ENCODE measurements at regions not wholly inside any gene's neighbourhood (a gene's known extent, or its start where the extent isn't known, plus 50 kb on each side); places are given as distances from the start of the nearest gene placed in this dataset.

GRCh38 chr14:71336489-71337192, 429.4 kb downstream of the PCNX1 start:
- Mint-ChIP-seq H3K36me3 (peaks cover 11 to 27% of the 10 kb centered on the region in 2 donors), H3K27ac (peak overlapping the region in 1 of 7 donors; percentile 19), H3K27me3 (no peaks in the 10 kb centered on the region), H3K4me1 (peaks cover 24 to 43% (median 28%) of the 10 kb centered on the region in 4 donors), H3K9me3 (peaks cover 0 to 5% (median 0%) of the 10 kb centered on the region in 8 donors), H3K4me3 (no peak overlapping the region)
- H3K27ac ChIP-seq (ENCODE audit: low read depth, low read length): no peak overlapping the region
- no peaks in the 10 kb centered on the region for H3K27me3 ChIP-seq (ENCODE audit: insufficient read depth, low read length)
- ChIA-PET POLR2A (ENCODE audit: partially characterized antibody) (no interaction called here), CTCF (ENCODE audit: partially characterized antibody) (interaction anchor here (0.8 kb wide), 1 partner anchor 27 kb away, joined by 3 read pairs; no protein-coding TSS in a partner anchor)
- no peaks in the 10 kb centered on the region for H3K9me3 ChIP-seq (ENCODE audit: control insufficient read depth in 1 of 2, low read length in 2 of 2)
- H3K36me3 ChIP-seq (ENCODE audit: insufficient read depth, low read length): no peaks in the 10 kb centered on the region
- intact Hi-C loops (cut with micrococcal nuclease): no loop called here
- peaks cover 4% of the 10 kb centered on the region for H3K4me1 ChIP-seq (ENCODE audit: insufficient read depth, low read length)
- no peak overlapping the region for H3K4me3 ChIP-seq (ENCODE audit: low read length in 2 of 2)
- DNase-seq: no peak

- intact Hi-C loops (cut with micrococcal nuclease): no loop called here
- Mint-ChIP-seq H3K4me1 (peaks cover 18 to 33% (median 21%) of the 10 kb centered on the region in 4 donors), H3K27ac (no peak overlapping the region), H3K36me3 (peaks cover 11 to 27% of the 10 kb centered on the region in 2 donors), H3K27me3 (no peaks in the 10 kb centered on the region), H3K4me3 (no peak overlapping the region), H3K9me3 (peaks cover 0 to 5% (median 0%) of the 10 kb centered on the region in 8 donors)
- no peaks in the 10 kb centered on the region for H3K4me1 ChIP-seq (ENCODE audit: insufficient read depth, low read length)
- DNase-seq: no peak
- no peaks in the 10 kb centered on the region for H3K36me3 ChIP-seq (ENCODE audit: insufficient read depth, low read length)
- H3K4me3 ChIP-seq (ENCODE audit: low read length in 2 of 2): no peak overlapping the region
- no peaks in the 10 kb centered on the region for H3K9me3 ChIP-seq (ENCODE audit: control insufficient read depth in 1 of 2, low read length in 2 of 2)
- no peaks in the 10 kb centered on the region for H3K27me3 ChIP-seq (ENCODE audit: insufficient read depth, low read length)
- POLR2A ChIA-PET (ENCODE audit: partially characterized antibody): no interaction called here
- CTCF ChIA-PET (ENCODE audit: partially characterized antibody): no interaction called here
- no peak overlapping the region for H3K27ac ChIP-seq (ENCODE audit: low read depth, low read length)
Observed at GRCh38 chr14:71338153-71338552, 430.9 kb downstream of the PCNX1 start.

- no peaks in the 10 kb centered on the region for H3K27me3 Mint-ChIP-seq
- Histone ChIP-seq H3K36me3 (ENCODE audit: insufficient read depth, low read length) (no peaks in the 10 kb centered on the region), H3K9me3 (ENCODE audit: control insufficient read depth in 1 of 2, low read length in 2 of 2) (no peaks in the 10 kb centered on the region), H3K4me3 (ENCODE audit: low read length in 2 of 2) (no peak overlapping the region), H3K4me1 (ENCODE audit: insufficient read depth, low read length) (no peaks in the 10 kb centered on the region), H3K27me3 (ENCODE audit: insufficient read depth, low read length) (no peaks in the 10 kb centered on the region), H3K27ac (ENCODE audit: low read depth, low read length) (no peak overlapping the region)
- peaks cover 17 to 29% (median 18%) of the 10 kb centered on the region in 4 donors for H3K4me1 Mint-ChIP-seq
- intact Hi-C loops (cut with micrococcal nuclease): no loop called here
- H3K9me3 Mint-ChIP-seq: peaks cover 0 to 2% (median 0%) of the 10 kb centered on the region in 8 donors
- POLR2A ChIA-PET (ENCODE audit: partially characterized antibody): interaction anchor here (0.7 kb wide), 1 partner anchor 193 kb away, joined by 3 read pairs; no protein-coding TSS in a partner anchor
- no peak overlapping the region for H3K4me3 Mint-ChIP-seq
- CTCF ChIA-PET (ENCODE audit: partially characterized antibody): no interaction called here
- DNase-seq: no peak
- H3K36me3 Mint-ChIP-seq: peaks cover 13 to 23% of the 10 kb centered on the region in 2 donors
- H3K27ac Mint-ChIP-seq: no peak overlapping the region
Observed at GRCh38 chr14:71339650-71340415, 432.6 kb downstream of the PCNX1 start.

GRCh38 chr14:71341156-71341555, 433.9 kb downstream of the PCNX1 start:
- Mint-ChIP-seq H3K4me1 (peaks cover 20 to 37% (median 23%) of the 10 kb centered on the region in 4 donors), H3K27me3 (no peaks in the 10 kb centered on the region), H3K4me3 (no peak overlapping the region), H3K36me3 (peaks cover 13 to 19% of the 10 kb centered on the region in 2 donors), H3K9me3 (peaks cover 0 to 2% (median 0%) of the 10 kb centered on the region in 8 donors), H3K27ac (peak overlapping the region in 1 of 7 donors; percentile 78)
- Histone ChIP-seq H3K27me3 (ENCODE audit: insufficient read depth, low read length) (no peaks in the 10 kb centered on the region), H3K9me3 (ENCODE audit: control insufficient read depth in 1 of 2, low read length in 2 of 2) (no peaks in the 10 kb centered on the region), H3K4me3 (ENCODE audit: low read length in 2 of 2) (no peak overlapping the region), H3K36me3 (ENCODE audit: insufficient read depth, low read length) (no peaks in the 10 kb centered on the region), H3K4me1 (ENCODE audit: insufficient read depth, low read length) (peaks cover 2% of the 10 kb centered on the region), H3K27ac (ENCODE audit: low read depth, low read length) (no peak overlapping the region)
- no peak for DNase-seq
- intact Hi-C loops (cut with micrococcal nuclease): no loop called here
- ChIA-PET CTCF (ENCODE audit: partially characterized antibody) (no interaction called here), POLR2A (ENCODE audit: partially characterized antibody) (no interaction called here)

GRCh38 chr14:71343724-71344123, 436.5 kb downstream of the PCNX1 start:
- H3K4me1 Mint-ChIP-seq: peaks cover 26 to 47% (median 34%) of the 10 kb centered on the region in 4 donors

GRCh38 chr14:71344506-71344905, 437.2 kb downstream of the PCNX1 start:
- H3K9me3 ChIP-seq (ENCODE audit: control insufficient read depth in 1 of 2, low read length in 2 of 2): no peaks in the 10 kb centered on the region
- CTCF ChIA-PET (ENCODE audit: partially characterized antibody): interaction anchor here (1.0 kb wide), 1 partner anchor 10 kb away, joined by 3 read pairs; no protein-coding TSS in a partner anchor
- Mint-ChIP-seq H3K27me3 (no peaks in the 10 kb centered on the region), H3K9me3 (no peaks in the 10 kb centered on the region), H3K4me3 (no peak overlapping the region), H3K4me1 (peaks cover 30 to 54% (median 38%) of the 10 kb centered on the region in 4 donors), H3K36me3 (peaks cover 4 to 5% of the 10 kb centered on the region in 2 donors), H3K27ac (peak overlapping the region in 3 of 7 donors; percentile 17 to 36 (median 25))
- H3K36me3 ChIP-seq (ENCODE audit: insufficient read depth, low read length): no peaks in the 10 kb centered on the region
- H3K4me1 ChIP-seq (ENCODE audit: insufficient read depth, low read length): peaks cover 5% of the 10 kb centered on the region
- no peak overlapping the region for H3K27ac ChIP-seq (ENCODE audit: low read depth, low read length)
- no peak overlapping the region for H3K4me3 ChIP-seq (ENCODE audit: low read length in 2 of 2)
- DNase-seq: no peak
- intact Hi-C loops (cut with micrococcal nuclease): no loop called here
- POLR2A ChIA-PET (ENCODE audit: partially characterized antibody): no interaction called here
- no peaks in the 10 kb centered on the region for H3K27me3 ChIP-seq (ENCODE audit: insufficient read depth, low read length)

More at GRCh38 chr14:71343724-71344123, 436.5 kb downstream of the PCNX1 start:
- DNase-seq: no peak
- Mint-ChIP-seq H3K27ac (peak overlapping the region in 3 of 7 donors; percentile 36 to 67 (median 51)), H3K27me3 (no peaks in the 10 kb centered on the region), H3K9me3 (no peaks in the 10 kb centered on the region), H3K4me3 (peak overlapping the region in 1 of 8 donors; percentile 9), H3K36me3 (peaks cover 4 to 5% of the 10 kb centered on the region in 2 donors)
- Histone ChIP-seq H3K36me3 (ENCODE audit: insufficient read depth, low read length) (no peaks in the 10 kb centered on the region), H3K4me3 (ENCODE audit: low read length in 2 of 2) (no peak overlapping the region), H3K4me1 (ENCODE audit: insufficient read depth, low read length) (peaks cover 5% of the 10 kb centered on the region), H3K27ac (ENCODE audit: low read depth, low read length) (no peak overlapping the region), H3K27me3 (ENCODE audit: insufficient read depth, low read length) (no peaks in the 10 kb centered on the region), H3K9me3 (ENCODE audit: control insufficient read depth in 1 of 2, low read length in 2 of 2) (no peaks in the 10 kb centered on the region)
- CTCF ChIA-PET (ENCODE audit: partially characterized antibody): interaction anchor here (1.4 kb wide), 1 partner anchor 8 kb away, joined by 3 read pairs; no protein-coding TSS in a partner anchor
- intact Hi-C loops (cut with micrococcal nuclease): no loop called here
- POLR2A ChIA-PET (ENCODE audit: partially characterized antibody): no interaction called here

GRCh38 chr14:71346685-71347084, 439.4 kb downstream of the PCNX1 start:
- CTCF ChIA-PET (ENCODE audit: partially characterized antibody): no interaction called here

More at GRCh38 chr14:71346685-71347084, 439.4 kb downstream of the PCNX1 start:
- Histone ChIP-seq H3K4me3 (ENCODE audit: low read length in 2 of 2) (no peak overlapping the region), H3K9me3 (ENCODE audit: control insufficient read depth in 1 of 2, low read length in 2 of 2) (no peaks in the 10 kb centered on the region), H3K27me3 (ENCODE audit: insufficient read depth, low read length) (no peaks in the 10 kb centered on the region), H3K36me3 (ENCODE audit: insufficient read depth, low read length) (no peaks in the 10 kb centered on the region), H3K27ac (ENCODE audit: low read depth, low read length) (no peak overlapping the region), H3K4me1 (ENCODE audit: insufficient read depth, low read length) (peaks cover 12% of the 10 kb centered on the region)
- Mint-ChIP-seq H3K36me3 (peaks cover 2 to 4% of the 10 kb centered on the region in 2 donors), H3K4me3 (peak overlapping the region in 6 of 8 donors; percentile 5 to 70 (median 32)), H3K27me3 (no peaks in the 10 kb centered on the region), H3K4me1 (peaks cover 34 to 60% (median 46%) of the 10 kb centered on the region in 4 donors), H3K9me3 (no peaks in the 10 kb centered on the region), H3K27ac (peak overlapping the region; percentile 20 to 77 (median 65))
- POLR2A ChIA-PET (ENCODE audit: partially characterized antibody): no interaction called here
- intact Hi-C loops (cut with micrococcal nuclease): no loop called here
- DNase-seq: peak in 4 of 5 donors; percentile 26 to 57 (median 44)

Measured in CD4-positive, alpha-beta memory T cell (primary cell).